Tibial nerve (tissue), 4 donors: ENCODE measurements at regions not wholly inside any gene's neighbourhood (a gene's known extent, or its start where the extent isn't known, plus 50 kb on each side); places are given as distances from the start of the nearest gene placed in this dataset.

Experiments
- DNase-seq, 2 donors: peaks; one replicate each; pipeline ENCODE4 v3.0.0-alpha.2; 2019; ENCODE audit warnings: low spot score in 2 of 2
- H3K27ac ChIP-seq, 4 donors: fragments of 200-600 bp; sonication (generic) in 3 of 4; one replicate each; pipeline ENCODE4 v1.5.1; 2017 to 2019; ENCODE audit warnings: mild to moderate bottlenecking in 1 of 4
- H3K27me3 ChIP-seq, 2 donors: fragments of 200-600 bp; sonication (generic) in 1 of 2; one replicate each; pipeline versions ENCODE4 v1.5.1 to v1.6.0; 2017 to 2019
- H3K36me3 ChIP-seq, 3 donors: fragments of 200-600 bp; sonication (generic); one replicate each; pipeline ENCODE4 v1.5.1; 2018 to 2019
- H3K4me1 ChIP-seq, 4 donors: fragments of 200-600 bp; sonication (generic) in 3 of 4; one replicate each; pipeline ENCODE4 v1.5.1; 2017 to 2019
- H3K4me3 ChIP-seq, 4 donors: fragments of 200-600 bp; sonication (generic) in 3 of 4; one replicate each; pipeline ENCODE4 v1.5.1; 2017 to 2019; ENCODE audit warnings: mild to moderate bottlenecking in 1 of 4, moderate library complexity in 1 of 4
- H3K9me3 ChIP-seq, 4 donors: fragments of 200-600 bp; sonication (generic) in 3 of 4; one replicate each; pipeline ENCODE4 v1.5.1; 2017 to 2019
- EP300 ChIP-seq, 2 donors: sonication (generic); formaldehyde crosslinking; IDR thresholded peaks; one replicate each; pipeline ENCODE4 v1.6.1; 2017; ENCODE audit warnings: antibody characterized with exemption in 2 of 2, mild to moderate bottlenecking in 1 of 2
- POLR2A ChIP-seq, 2 donors: fragments of 450-650 bp; IDR thresholded peaks; one replicate each; pipeline ENCODE4 v1.6.1; 2017; ENCODE audit warnings: antibody characterized with exemption in 2 of 2, mild to moderate bottlenecking in 2 of 2, moderate library complexity in 2 of 2
- WGBS, 2 donors: methylation state at CpG; one replicate each; pipeline ENCODE4 v1.1.5; 2018; 5-methylcytosine and 5-hydroxymethylcytosine counted together
- TF ChIP-seq, protein P1 (sequence below), 5 experiments: fragments of 200-600 bp in 3 of 5; fragments of 450-650 bp in 2 of 5; sonication (generic) in 3 of 5; IDR thresholded peaks; one replicate each; pipeline ENCODE4 v1.5.1; 2016 to 2019; ENCODE audit warnings: antibody characterized with exemption in 5 of 5, mild to moderate bottlenecking in 3 of 5, moderate library complexity in 2 of 5

- WGBS, 2 donors: 78 to 81% methylated on average over 4 of the region's 4 CpGs
- Histone ChIP-seq H3K27ac (no peak overlapping the region), H3K27me3 (no peaks in the 10 kb centered on the region), H3K9me3 (peaks cover 0 to 10% (median 0%) of the 10 kb centered on the region in 4 donors), H3K4me1 (no peaks in the 10 kb centered on the region), H3K36me3 (no peaks in the 10 kb centered on the region), H3K4me3 (no peak overlapping the region)
- TF ChIP-seq POLR2A (IDR thresholded peaks at IDR 0.05) (no peak), EP300 (IDR thresholded peaks at IDR 0.05) (no peak)
- TF ChIP-seq, protein P1, sequence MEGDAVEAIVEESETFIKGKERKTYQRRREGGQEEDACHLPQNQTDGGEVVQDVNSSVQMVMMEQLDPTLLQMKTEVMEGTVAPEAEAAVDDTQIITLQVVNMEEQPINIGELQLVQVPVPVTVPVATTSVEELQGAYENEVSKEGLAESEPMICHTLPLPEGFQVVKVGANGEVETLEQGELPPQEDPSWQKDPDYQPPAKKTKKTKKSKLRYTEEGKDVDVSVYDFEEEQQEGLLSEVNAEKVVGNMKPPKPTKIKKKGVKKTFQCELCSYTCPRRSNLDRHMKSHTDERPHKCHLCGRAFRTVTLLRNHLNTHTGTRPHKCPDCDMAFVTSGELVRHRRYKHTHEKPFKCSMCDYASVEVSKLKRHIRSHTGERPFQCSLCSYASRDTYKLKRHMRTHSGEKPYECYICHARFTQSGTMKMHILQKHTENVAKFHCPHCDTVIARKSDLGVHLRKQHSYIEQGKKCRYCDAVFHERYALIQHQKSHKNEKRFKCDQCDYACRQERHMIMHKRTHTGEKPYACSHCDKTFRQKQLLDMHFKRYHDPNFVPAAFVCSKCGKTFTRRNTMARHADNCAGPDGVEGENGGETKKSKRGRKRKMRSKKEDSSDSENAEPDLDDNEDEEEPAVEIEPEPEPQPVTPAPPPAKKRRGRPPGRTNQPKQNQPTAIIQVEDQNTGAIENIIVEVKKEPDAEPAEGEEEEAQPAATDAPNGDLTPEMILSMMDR (IDR thresholded peaks at IDR 0.05): no peak
- DNase-seq: no peak
Observed at GRCh38 chr5:114912189-114912920, 257.4 kb downstream of the TRIM36 start.

- no peak for DNase-seq
- H3K4me3 ChIP-seq: no peak overlapping the region
Observed at GRCh38 chr5:114910727-114911126, 259.0 kb downstream of the TRIM36 start.

GRCh38 chr5:114909424-114909823 is 260.3 kb downstream of the TRIM36 start:
- no peak for DNase-seq
- Histone ChIP-seq H3K27me3 (no peaks in the 10 kb centered on the region), H3K4me3 (no peak overlapping the region), H3K4me1 (no peaks in the 10 kb centered on the region), H3K27ac (no peak overlapping the region), H3K36me3 (no peaks in the 10 kb centered on the region), H3K9me3 (peaks cover 0 to 8% (median 0%) of the 10 kb centered on the region in 4 donors)
- WGBS, 2 donors: 93% methylated on average over 2 of the region's 2 CpGs
- TF ChIP-seq, protein P1 (IDR thresholded peaks at IDR 0.05): no peak
- no peak for TF ChIP-seq EP300 (IDR thresholded peaks at IDR 0.05)
- no peak for TF ChIP-seq POLR2A (IDR thresholded peaks at IDR 0.05)

More at GRCh38 chr5:114910727-114911126, 259.0 kb downstream of the TRIM36 start:
- Histone ChIP-seq H3K36me3 (no peaks in the 10 kb centered on the region), H3K27ac (no peak overlapping the region), H3K27me3 (no peaks in the 10 kb centered on the region), H3K4me1 (no peaks in the 10 kb centered on the region), H3K9me3 (peaks cover 0 to 9% (median 0%) of the 10 kb centered on the region in 4 donors)
- TF ChIP-seq EP300 (IDR thresholded peaks at IDR 0.05): no peak
- no peak for TF ChIP-seq POLR2A (IDR thresholded peaks at IDR 0.05)
- TF ChIP-seq, protein P1 (IDR thresholded peaks at IDR 0.05): no peak

- no peak for DNase-seq
- Histone ChIP-seq H3K4me3 (no peak overlapping the region), H3K9me3 (peaks cover 0 to 12% (median 0%) of the 10 kb centered on the region in 4 donors), H3K27ac (no peak overlapping the region), H3K27me3 (no peaks in the 10 kb centered on the region), H3K36me3 (no peaks in the 10 kb centered on the region), H3K4me1 (no peaks in the 10 kb centered on the region)
- WGBS, 2 donors: 79 to 87% methylated on average over 2 of the region's 2 CpGs
- TF ChIP-seq, protein P1 (IDR thresholded peaks at IDR 0.05): no peak
- TF ChIP-seq EP300 (IDR thresholded peaks at IDR 0.05): no peak
- no peak for TF ChIP-seq POLR2A (IDR thresholded peaks at IDR 0.05)
Observed at GRCh38 chr5:114903767-114904166, 265.9 kb downstream of the TRIM36 start.

- TF ChIP-seq, protein P1 (IDR thresholded peaks at IDR 0.05): no peak
- TF ChIP-seq POLR2A (IDR thresholded peaks at IDR 0.05) (no peak), EP300 (IDR thresholded peaks at IDR 0.05) (no peak)
- H3K4me1 ChIP-seq: no peaks in the 10 kb centered on the region
- 77 to 84% methylated on average over 2 of the region's 2 CpGs for WGBS, 2 donors
- no peaks in the 10 kb centered on the region for H3K27me3 ChIP-seq
- no peak overlapping the region for H3K4me3 ChIP-seq
- no peaks in the 10 kb centered on the region for H3K36me3 ChIP-seq
- H3K27ac ChIP-seq: no peak overlapping the region
- peaks cover 0 to 4% (median 0%) of the 10 kb centered on the region in 4 donors for H3K9me3 ChIP-seq
- DNase-seq: no peak
Observed at GRCh38 chr5:114898602-114899001, 271.1 kb downstream of the TRIM36 start.
